WERI-Rb-1 (cell line): ENCODE measurements at regions not wholly inside any gene's neighbourhood (a gene's known extent, or its start where the extent isn't known, plus 50 kb on each side); places are given as distances from the start of the nearest gene placed in this dataset.
A peak's percentile ranks its signal among the peaks of the same experiment; 100 is the strongest.

Experiments used
- DNase-seq: peaks from one replicate; pipeline ENCODE4 v3.0.0-alpha.2; 2020
- H3K27ac ChIP-seq: fragments of 250-450 bp; sonication (Bioruptor Pico); 2 replicates; pipeline ENCODE4 v1.5.1; 2020; ENCODE audit warnings: mild to moderate bottlenecking, moderate library complexity
- H3K27me3 ChIP-seq: fragments of 250-450 bp; sonication (Bioruptor Pico); 2 replicates; pipeline ENCODE4 v1.5.1; 2021; ENCODE audit warnings: mild to moderate bottlenecking, low read depth, moderate library complexity; ENCODE audit not compliant: insufficient read depth, severe bottlenecking
- H3K36me3 ChIP-seq: fragments of 250-450 bp; sonication (Bioruptor Pico); 2 replicates; pipeline ENCODE4 v1.5.1; 2020; ENCODE audit warnings: mild to moderate bottlenecking, moderate library complexity
- H3K4me3 ChIP-seq: 2 replicates; pipeline ENCODE4 v1.5.1; 2011; ENCODE audit warnings: low read depth, mild to moderate bottlenecking, control low read depth, low read length
- H3K9me3 ChIP-seq: fragments of 250-450 bp; sonication (Bioruptor Pico); 2 replicates; pipeline ENCODE4 v1.5.1; 2021; ENCODE audit warnings: mild to moderate bottlenecking, moderate library complexity; ENCODE audit not compliant: severe bottlenecking
- CTCF ChIP-seq: IDR thresholded peaks from 2 replicates; pipeline ENCODE4 v1.5.1; 2011; ENCODE audit warnings: low read depth, mild to moderate bottlenecking, control low read depth, inconsistent platforms, low read length

GRCh38 chr7:49424109-49424508 is 349.3 kb upstream of the VWC2 start:
- Histone ChIP-seq H3K36me3 (no peaks in the 10 kb centered on the region), H3K27me3 (no peaks in the 10 kb centered on the region), H3K4me3 (no peak overlapping the region), H3K27ac (no peak overlapping the region), H3K9me3 (no peaks in the 10 kb centered on the region)
- no peak for TF ChIP-seq CTCF
- DNase-seq = no peak

- H3K36me3 ChIP-seq = no peaks in the 10 kb centered on the region
- H3K9me3 ChIP-seq = no peaks in the 10 kb centered on the region
- no peaks in the 10 kb centered on the region for H3K27me3 ChIP-seq
- no peak for DNase-seq
- no peak for TF ChIP-seq CTCF
- H3K27ac ChIP-seq = no peak overlapping the region
- H3K4me3 ChIP-seq = no peak overlapping the region
Observed at GRCh38 chr7:49425277-49425818, 348.1 kb upstream of the VWC2 start.

- H3K4me3 ChIP-seq = no peak overlapping the region
- no peak for TF ChIP-seq CTCF
- H3K36me3 ChIP-seq = no peaks in the 10 kb centered on the region
- H3K9me3 ChIP-seq = no peaks in the 10 kb centered on the region
- no peak overlapping the region for H3K27ac ChIP-seq
- DNase-seq = no peak
- no peaks in the 10 kb centered on the region for H3K27me3 ChIP-seq
Observed at GRCh38 chr7:49432254-49432653, 341.2 kb upstream of the VWC2 start.

GRCh38 chr7:49433794-49434193 is 339.6 kb upstream of the VWC2 start:
- Histone ChIP-seq H3K9me3 (no peaks in the 10 kb centered on the region), H3K27me3 (no peaks in the 10 kb centered on the region), H3K36me3 (no peaks in the 10 kb centered on the region), H3K4me3 (no peak overlapping the region), H3K27ac (no peak overlapping the region)
- peak; percentile 11 for DNase-seq
- no peak for TF ChIP-seq CTCF

- Histone ChIP-seq H3K27ac (no peak overlapping the region), H3K36me3 (no peaks in the 10 kb centered on the region), H3K9me3 (no peaks in the 10 kb centered on the region), H3K27me3 (no peaks in the 10 kb centered on the region), H3K4me3 (no peak overlapping the region)
- TF ChIP-seq CTCF = no peak
- no peak for DNase-seq
Observed at GRCh38 chr7:49434846-49435245, 338.6 kb upstream of the VWC2 start.

- no peak for TF ChIP-seq CTCF
- no peak overlapping the region for H3K27ac ChIP-seq
- no peaks in the 10 kb centered on the region for H3K27me3 ChIP-seq
- H3K9me3 ChIP-seq = no peaks in the 10 kb centered on the region
- no peak for DNase-seq
- no peaks in the 10 kb centered on the region for H3K36me3 ChIP-seq
- no peak overlapping the region for H3K4me3 ChIP-seq
Observed at GRCh38 chr7:49438281-49438680, 335.2 kb upstream of the VWC2 start.
